IPS DF 4.7 (cell line): ENCODE measurements at regions not wholly inside any gene's neighbourhood (a gene's known extent, or its start where the extent isn't known, plus 50 kb on each side); places are given as distances from the start of the nearest gene placed in this dataset.
"Not testable (repeated sequence)": the region's sequence is repeated elsewhere in the genome, so short reads cannot be mapped to it uniquely, and the experiment has no call there.

Experiments used
- DNase-seq: peaks from one replicate; pipeline ENCODE4 v3.0.0-alpha.2; 2013; ENCODE audit warnings: low spot score; ENCODE audit errors: extremely low read depth

GRCh38 chr2:3115301-3116042, 262.1 kb downstream of the EIPR1 start:
- DNase-seq: no peak

- no peak for DNase-seq
Measured at GRCh38 chr2:3114406-3115185, 263.0 kb downstream of the EIPR1 start.

GRCh38 chr2:3113769-3114168, 263.8 kb downstream of the EIPR1 start:
- DNase-seq: no peak

- DNase-seq: no peak
Measured at GRCh38 chr2:3113122-3113521, 264.5 kb downstream of the EIPR1 start.

GRCh38 chr2:3112553-3112952, 265.1 kb downstream of the EIPR1 start:
- no peak for DNase-seq

GRCh38 chr2:3112131-3112530, 265.5 kb downstream of the EIPR1 start:
- DNase-seq: no peak

GRCh38 chr2:3110994-3111666, 266.5 kb downstream of the EIPR1 start:
- DNase-seq: no peak

- no peak for DNase-seq
Measured at GRCh38 chr2:3110555-3110954, 267.1 kb downstream of the EIPR1 start.

- DNase-seq: no peak
Measured at GRCh38 chr2:3108710-3109702, 268.6 kb downstream of the EIPR1 start.

GRCh38 chr2:3108105-3108504, 269.5 kb downstream of the EIPR1 start:
- no peak for DNase-seq

GRCh38 chr2:3107567-3107966, 270.1 kb downstream of the EIPR1 start:
- no peak for DNase-seq

- DNase-seq: no peak
Measured at GRCh38 chr2:3105814-3106569, 271.6 kb downstream of the EIPR1 start.

GRCh38 chr2:3104958-3105813, 272.4 kb downstream of the EIPR1 start:
- not testable (repeated sequence) for DNase-seq

GRCh38 chr2:3104261-3104660, 273.4 kb downstream of the EIPR1 start:
- no peak for DNase-seq

- no peak for DNase-seq
Measured at GRCh38 chr2:3102922-3103569, 274.6 kb downstream of the EIPR1 start.

GRCh38 chr2:3102081-3102921, 275.3 kb downstream of the EIPR1 start:
- DNase-seq: no peak

- DNase-seq: no peak
Measured at GRCh38 chr2:3101016-3101942, 276.3 kb downstream of the EIPR1 start.
